NCI-H1436 treated with DMSO at 0.1 percent for 48 hours (cell line): ENCODE measurements at regions not wholly inside any gene's neighbourhood (a gene's known extent, or its start where the extent isn't known, plus 50 kb on each side); places are given as distances from the start of the nearest gene placed in this dataset.

Experiments
- DNase-seq: peaks from one replicate; lab custom pipeline; 2025; lab: John Stamatoyannopoulos, UW

GRCh38 chr22:27344546-27344945, 457.0 kb downstream of the MN1 start:
- no peak for DNase-seq

GRCh38 chr22:27345691-27346090, 455.9 kb downstream of the MN1 start:
- DNase-seq, result no peak

- no peak for DNase-seq
Observed at GRCh38 chr22:27347951-27348350, 453.6 kb downstream of the MN1 start.

GRCh38 chr22:27348634-27349033, 452.9 kb downstream of the MN1 start:
- DNase-seq, result no peak

GRCh38 chr22:27349456-27349855, 452.1 kb downstream of the MN1 start:
- DNase-seq, result no peak

- DNase-seq, result no peak
Observed at GRCh38 chr22:27350306-27350705, 451.2 kb downstream of the MN1 start.

- no peak for DNase-seq
Observed at GRCh38 chr22:27352426-27352825, 449.1 kb downstream of the MN1 start.

GRCh38 chr22:27358096-27358870, 443.3 kb downstream of the MN1 start:
- peak; percentile 64 for DNase-seq

GRCh38 chr22:27370269-27370668, 431.3 kb downstream of the MN1 start:
- DNase-seq, result no peak

- DNase-seq, result no peak
Observed at GRCh38 chr22:27370987-27371386, 430.6 kb downstream of the MN1 start.

GRCh38 chr22:27372364-27372763, 429.2 kb downstream of the MN1 start:
- no peak for DNase-seq

- peak; percentile 93 for DNase-seq
Observed at GRCh38 chr22:27372969-27373670, 428.4 kb downstream of the MN1 start.

- DNase-seq, result no peak
Observed at GRCh38 chr22:27377501-27378295, 423.9 kb downstream of the MN1 start.

- DNase-seq, result no peak
Observed at GRCh38 chr22:27378311-27378800, 423.2 kb downstream of the MN1 start.

- no peak for DNase-seq
Observed at GRCh38 chr22:27378995-27379394, 422.6 kb downstream of the MN1 start.

GRCh38 chr22:27380855-27381254, 420.7 kb downstream of the MN1 start:
- no peak for DNase-seq

GRCh38 chr22:27381552-27381951, 420.0 kb downstream of the MN1 start:
- DNase-seq, result no peak

- no peak for DNase-seq
Observed at GRCh38 chr22:27381960-27382742, 419.4 kb downstream of the MN1 start.

- no peak for DNase-seq
Observed at GRCh38 chr22:27382947-27383346, 418.6 kb downstream of the MN1 start.

- DNase-seq, result no peak
Observed at GRCh38 chr22:27383896-27384295, 417.7 kb downstream of the MN1 start.

- no peak for DNase-seq
Observed at GRCh38 chr22:27385261-27385998, 416.1 kb downstream of the MN1 start.
